Activated T-helper 1 cell treated with anti-CD3 and anti-CD28 coated beads, Interleukin-12 subunit alpha, Interleukin-12 subunit beta, Interleukin-2, Interleukin-4 antibody, amounts not matched to agents 30 ng/mL and 10 ng/mL and 1 ng/mL, durations not matched to agents 14 hours and 24 hours and 36 hours (primary cell): ENCODE measurements at regions not wholly inside any gene's neighbourhood (a gene's known extent, or its start where the extent isn't known, plus 50 kb on each side); places are given as distances from the start of the nearest gene placed in this dataset.

ENCODE experiments used
- DNase-seq: peaks from one replicate; pipeline ENCODE4 v3.0.0; 2021; ENCODE audit warnings: low spot score
- H3K27ac Mint-ChIP-seq: one replicate; pipeline ENCODE4 v1.8.0; 2021; ENCODE audit warnings: mild to moderate bottlenecking, mixed read lengths
- H3K27me3 Mint-ChIP-seq: one replicate; pipeline ENCODE4 v1.8.0; 2022; ENCODE audit warnings: mild to moderate bottlenecking, moderate library complexity, mixed read lengths; ENCODE audit not compliant: insufficient read depth
- H3K36me3 Mint-ChIP-seq: one replicate; pipeline ENCODE4 v1.8.0; 2021; ENCODE audit warnings: low read depth, mixed read lengths
- H3K4me1 Mint-ChIP-seq: one replicate; pipeline ENCODE4 v1.8.0; 2021; ENCODE audit warnings: low read depth, mixed read lengths
- H3K4me3 Mint-ChIP-seq: one replicate; pipeline ENCODE4 v1.8.0; 2021; ENCODE audit warnings: mild to moderate bottlenecking, moderate library complexity, mixed read lengths
- H3K9me3 Mint-ChIP-seq: one replicate; pipeline ENCODE4 v1.8.0; 2021; ENCODE audit warnings: mixed read lengths
- intact Hi-C: fragments of 100-400 bp; cut with micrococcal nuclease; formaldehyde crosslinking; loops from one replicate; pipeline ENCODE4 v1.15.1; 2024

GRCh38 chr12:3361146-3361545 lies 129.9 kb upstream of the PRMT8 start:
- Mint-ChIP-seq H3K27me3 (peaks cover 22% of the 10 kb centered on the region), H3K27ac (no peak overlapping the region), H3K36me3 (no peaks in the 10 kb centered on the region), H3K4me3 (no peak overlapping the region), H3K4me1 (no peaks in the 10 kb centered on the region), H3K9me3 (no peaks in the 10 kb centered on the region)
- intact Hi-C loops, result no loop called here
- DNase-seq, result no peak

- no peaks in the 10 kb centered on the region for H3K36me3 Mint-ChIP-seq
- intact Hi-C loops, result no loop called here
- DNase-seq, result no peak
- H3K27me3 Mint-ChIP-seq, result peaks cover 19% of the 10 kb centered on the region
- H3K27ac Mint-ChIP-seq, result no peak overlapping the region
- H3K4me1 Mint-ChIP-seq, result no peaks in the 10 kb centered on the region
- H3K9me3 Mint-ChIP-seq, result no peaks in the 10 kb centered on the region
- no peak overlapping the region for H3K4me3 Mint-ChIP-seq
Observed at GRCh38 chr12:3362737-3363136, 128.3 kb upstream of the PRMT8 start.

DNA sequence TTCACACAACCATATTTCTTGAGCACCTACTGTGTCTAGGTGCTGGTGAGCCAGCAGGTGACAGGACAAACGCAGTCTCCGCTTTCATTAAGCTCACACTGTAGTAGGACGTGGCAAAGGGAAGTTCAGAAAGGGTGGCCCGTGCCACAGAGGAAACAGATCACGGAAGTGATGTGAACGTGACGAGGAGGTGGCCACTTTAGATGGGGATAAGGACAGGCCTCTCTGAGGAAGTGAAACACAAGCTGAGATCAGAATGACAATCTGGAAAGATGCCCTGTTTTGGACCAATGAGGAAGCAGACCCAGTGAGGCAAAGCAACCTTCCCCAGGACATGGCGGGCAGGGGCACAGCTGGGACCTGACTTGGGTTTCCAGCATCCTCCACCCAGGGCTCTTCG lies 127.4 kb upstream of the PRMT8 start:
- Mint-ChIP-seq H3K4me1 (no peaks in the 10 kb centered on the region), H3K9me3 (no peaks in the 10 kb centered on the region), H3K27ac (no peak overlapping the region), H3K27me3 (peaks cover 19% of the 10 kb centered on the region), H3K36me3 (no peaks in the 10 kb centered on the region), H3K4me3 (no peak overlapping the region)
- no peak for DNase-seq
- intact Hi-C loops, result no loop called here

DNA sequence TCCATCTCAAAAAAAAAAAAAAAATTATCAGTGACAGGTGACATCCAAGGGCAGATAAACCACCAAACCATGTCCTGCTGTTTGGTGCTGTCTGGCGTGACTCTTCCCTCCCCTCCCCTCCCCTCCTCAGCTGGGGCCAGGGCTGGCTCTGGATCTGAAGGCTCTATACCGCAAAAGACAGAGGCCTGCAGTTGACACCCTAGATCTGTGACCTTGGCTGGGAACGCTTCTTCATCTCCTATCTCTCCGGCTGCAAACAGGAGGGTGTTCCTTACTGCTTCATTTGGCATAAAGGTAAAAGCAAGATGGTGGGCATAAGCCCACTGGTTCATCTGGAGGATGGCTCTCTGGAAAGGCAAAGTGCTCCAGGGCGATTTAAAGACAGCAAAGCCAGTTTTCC lies 126.8 kb upstream of the PRMT8 start:
- Mint-ChIP-seq H3K27me3 (peaks cover 15% of the 10 kb centered on the region), H3K36me3 (no peaks in the 10 kb centered on the region), H3K9me3 (no peaks in the 10 kb centered on the region), H3K27ac (no peak overlapping the region), H3K4me3 (no peak overlapping the region), H3K4me1 (no peaks in the 10 kb centered on the region)
- intact Hi-C loops, result no loop called here
- DNase-seq, result no peak

DNA sequence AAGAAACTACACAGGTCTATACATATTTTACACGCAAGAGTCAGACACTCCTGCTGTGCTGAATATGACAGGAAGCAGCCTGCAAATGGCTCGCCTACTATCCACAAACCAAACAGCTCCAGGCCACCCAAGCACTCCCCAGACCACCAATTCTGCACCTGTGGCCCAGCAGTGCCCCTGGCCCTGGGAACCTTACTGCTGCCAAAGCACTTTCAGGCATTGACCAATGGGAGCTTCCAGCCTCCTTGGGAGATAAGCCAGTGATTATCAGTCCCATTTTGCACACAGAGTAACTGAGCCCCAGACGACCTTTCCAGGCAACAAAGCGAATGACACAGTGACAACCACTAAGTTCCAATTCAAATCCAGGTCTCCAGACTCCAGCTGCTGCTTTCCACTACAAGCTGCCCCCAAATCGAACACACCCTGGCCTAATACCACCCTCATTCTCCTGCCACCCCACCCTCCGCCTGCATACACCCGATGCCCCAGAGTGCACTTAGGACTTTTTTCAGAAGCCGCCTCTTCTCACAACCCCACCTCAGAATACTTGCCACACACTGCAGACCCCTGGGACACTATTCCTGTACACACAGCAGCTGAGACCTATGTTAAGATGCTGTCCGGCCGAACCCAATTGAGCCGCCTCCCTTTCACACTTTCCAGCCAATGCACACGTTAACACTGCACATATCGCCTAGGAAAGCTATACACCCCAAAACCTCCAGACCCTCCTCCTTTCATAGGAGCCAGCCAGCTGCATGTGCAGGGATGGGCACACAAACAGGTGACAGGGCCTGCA lies 126.1 kb upstream of the PRMT8 start:
- Mint-ChIP-seq H3K4me1 (no peaks in the 10 kb centered on the region), H3K9me3 (no peaks in the 10 kb centered on the region), H3K36me3 (no peaks in the 10 kb centered on the region), H3K4me3 (no peak overlapping the region), H3K27ac (no peak overlapping the region), H3K27me3 (peaks cover 15% of the 10 kb centered on the region)
- intact Hi-C loops, result no loop called here
- DNase-seq, result no peak

GRCh38 chr12:3365463-3366411 lies 125.3 kb upstream of the PRMT8 start:
- Mint-ChIP-seq H3K4me3 (no peak overlapping the region), H3K4me1 (no peaks in the 10 kb centered on the region), H3K27ac (no peak overlapping the region), H3K9me3 (no peaks in the 10 kb centered on the region), H3K36me3 (no peaks in the 10 kb centered on the region), H3K27me3 (peaks cover 15% of the 10 kb centered on the region)
- intact Hi-C loops, result no loop called here
- no peak for DNase-seq

DNA sequence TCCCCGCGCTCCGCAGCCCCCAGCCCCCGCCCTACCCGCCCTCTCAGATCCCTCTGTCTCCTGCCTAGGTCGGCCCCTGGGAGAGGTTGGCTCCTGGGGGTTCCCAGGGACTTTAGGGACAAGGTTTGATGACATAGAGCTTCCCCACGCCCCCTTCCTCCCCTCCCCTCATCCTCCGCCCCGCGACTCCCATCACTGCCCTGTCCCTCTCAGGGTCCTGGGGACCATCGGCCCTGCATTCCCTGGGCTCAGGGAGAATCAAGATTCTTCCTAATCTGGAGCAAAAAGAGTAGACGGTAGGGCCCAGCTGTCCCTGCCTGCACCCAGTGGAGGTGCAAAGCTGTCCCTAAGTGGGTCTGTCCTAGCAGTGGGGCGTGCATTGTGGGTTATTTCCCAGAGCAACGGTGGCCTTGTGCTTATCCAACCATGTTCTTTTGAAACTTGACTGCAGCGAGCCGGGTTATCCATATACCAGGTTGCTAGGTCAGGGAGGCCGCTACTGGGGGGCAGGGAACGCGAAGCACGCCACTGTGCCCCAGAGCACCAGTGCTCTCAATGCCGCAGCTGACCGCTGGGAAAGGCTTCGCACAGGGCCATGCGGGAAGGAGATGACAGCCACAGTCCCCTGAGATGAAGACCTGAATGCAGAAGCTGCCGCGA lies 124.4 kb upstream of the PRMT8 start:
- H3K27me3 Mint-ChIP-seq, result peaks cover 15% of the 10 kb centered on the region
- no peak overlapping the region for H3K27ac Mint-ChIP-seq
- no peak overlapping the region for H3K4me3 Mint-ChIP-seq
- H3K4me1 Mint-ChIP-seq, result no peaks in the 10 kb centered on the region
- intact Hi-C loops, result no loop called here
- no peaks in the 10 kb centered on the region for H3K9me3 Mint-ChIP-seq
- no peak for DNase-seq
- H3K36me3 Mint-ChIP-seq, result no peaks in the 10 kb centered on the region

- Mint-ChIP-seq H3K36me3 (no peaks in the 10 kb centered on the region), H3K4me3 (no peak overlapping the region), H3K27me3 (peaks cover 15% of the 10 kb centered on the region), H3K9me3 (no peaks in the 10 kb centered on the region), H3K27ac (no peak overlapping the region), H3K4me1 (no peaks in the 10 kb centered on the region)
- intact Hi-C loops, result no loop called here
- no peak for DNase-seq
Observed at GRCh38 chr12:3367750-3368444, 123.1 kb upstream of the PRMT8 start.

DNA sequence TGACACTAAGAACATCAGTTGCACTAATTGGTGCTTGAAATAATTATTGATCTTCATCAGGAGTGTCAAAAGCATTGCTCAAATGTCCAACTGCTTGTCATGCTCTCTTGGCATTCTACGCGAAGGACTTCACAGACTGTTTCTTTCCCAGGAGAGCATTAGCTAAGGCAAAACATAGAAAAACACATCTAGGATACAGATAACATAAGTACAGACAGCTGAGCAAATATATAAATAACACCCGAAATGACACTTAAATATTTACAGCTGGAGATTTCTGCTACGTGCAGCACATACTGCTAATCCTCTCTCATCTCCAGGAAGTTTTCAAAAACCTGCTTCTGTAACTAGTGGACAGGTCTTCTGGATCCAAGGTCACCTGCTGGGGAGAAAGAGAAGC lies 120.0 kb upstream of the PRMT8 start:
- Mint-ChIP-seq H3K4me1 (no peaks in the 10 kb centered on the region), H3K27me3 (peaks cover 5% of the 10 kb centered on the region), H3K27ac (no peak overlapping the region), H3K4me3 (no peak overlapping the region), H3K36me3 (no peaks in the 10 kb centered on the region), H3K9me3 (no peaks in the 10 kb centered on the region)
- intact Hi-C loops, result no loop called here
- no peak for DNase-seq

GRCh38 chr12:3375326-3375725 lies 115.7 kb upstream of the PRMT8 start:
- Mint-ChIP-seq H3K27ac (no peak overlapping the region), H3K9me3 (no peaks in the 10 kb centered on the region), H3K4me1 (no peaks in the 10 kb centered on the region), H3K27me3 (peaks cover 8% of the 10 kb centered on the region), H3K36me3 (no peaks in the 10 kb centered on the region), H3K4me3 (no peak overlapping the region)
- no peak for DNase-seq
- intact Hi-C loops, result no loop called here

DNA sequence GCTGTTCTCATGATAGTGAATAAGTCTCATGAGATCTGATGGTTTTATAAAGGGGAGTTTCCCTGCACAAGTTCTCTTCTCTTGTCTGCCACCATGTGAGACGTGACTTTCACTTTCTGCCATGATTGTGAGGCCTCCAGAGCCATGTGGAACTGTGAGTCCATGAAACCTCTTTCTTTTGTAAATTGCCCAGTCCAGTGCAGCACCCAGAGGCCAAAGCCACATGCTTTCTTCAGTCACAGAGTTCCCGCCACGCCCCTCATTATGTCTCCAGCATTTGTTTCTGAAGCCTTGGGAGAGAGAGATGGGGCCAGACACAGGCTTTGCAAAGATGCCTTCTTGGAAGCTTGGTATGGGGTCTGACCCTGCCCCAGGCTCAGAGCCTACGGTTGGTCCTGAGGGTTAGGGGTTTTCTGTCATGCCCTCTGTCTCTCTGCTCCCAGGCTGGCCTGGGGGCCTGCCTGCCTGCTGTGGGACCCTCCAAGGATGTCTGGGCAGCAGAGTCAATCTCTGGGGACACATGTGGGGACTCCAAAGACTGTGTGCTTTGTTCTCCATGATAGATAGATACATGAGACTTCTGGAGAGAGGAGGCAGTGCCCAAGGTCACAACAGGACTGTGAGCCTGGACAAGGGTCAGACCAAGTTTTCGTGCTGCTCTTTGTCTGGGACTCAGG lies 114.1 kb upstream of the PRMT8 start:
- DNase-seq, result no peak
- H3K9me3 Mint-ChIP-seq, result no peaks in the 10 kb centered on the region
- H3K4me1 Mint-ChIP-seq, result no peaks in the 10 kb centered on the region
- H3K27me3 Mint-ChIP-seq, result peaks cover 8% of the 10 kb centered on the region
- H3K27ac Mint-ChIP-seq, result no peak overlapping the region
- no peak overlapping the region for H3K4me3 Mint-ChIP-seq
- H3K36me3 Mint-ChIP-seq, result no peaks in the 10 kb centered on the region
- intact Hi-C loops, result no loop called here

DNA sequence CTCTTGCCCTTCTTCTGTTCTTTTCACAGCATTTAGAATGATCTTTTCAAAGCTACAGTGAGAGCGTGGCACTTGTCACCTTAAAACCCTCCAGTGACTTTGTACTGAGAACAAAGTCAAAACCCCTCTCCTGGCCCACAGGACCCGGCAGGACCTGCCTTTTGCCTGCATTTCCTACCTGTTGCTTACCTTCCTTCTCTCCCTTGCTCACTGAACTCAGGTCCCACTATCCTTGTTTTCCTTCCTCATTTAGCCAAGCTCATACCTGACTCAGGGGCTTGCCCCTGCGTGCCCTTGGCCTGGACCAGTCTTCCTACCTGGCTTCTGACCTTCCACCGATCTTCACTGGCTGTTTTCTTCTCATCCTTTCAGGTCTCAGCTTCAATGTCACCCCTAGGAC lies 112.3 kb upstream of the PRMT8 start:
- intact Hi-C loops, result no loop called here
- DNase-seq, result no peak
- Mint-ChIP-seq H3K36me3 (no peaks in the 10 kb centered on the region), H3K4me3 (no peak overlapping the region), H3K4me1 (no peaks in the 10 kb centered on the region), H3K9me3 (no peaks in the 10 kb centered on the region), H3K27ac (no peak overlapping the region), H3K27me3 (peaks cover 16% of the 10 kb centered on the region)
